Stimulated activated CD4-positive, alpha-beta T cell treated with anti-CD3 and anti-CD28 coated beads, Interleukin-12 subunit alpha, Interleukin-12 subunit beta, amount 100 ng/mL, for 48 hours (primary cell): ENCODE measurements at regions not wholly inside any gene's neighbourhood (a gene's known extent, or its start where the extent isn't known, plus 50 kb on each side); places are given as distances from the start of the nearest gene placed in this dataset.
A peak's percentile ranks its signal among the peaks of the same experiment; 100 is the strongest.

Experiments used
- DNase-seq, 3 donors: peaks; one replicate each; pipeline ENCODE4 v3.0.0-alpha.2; 2020; ENCODE audit warnings: low read depth in 2 of 3, low spot score in 1 of 3

DNA sequence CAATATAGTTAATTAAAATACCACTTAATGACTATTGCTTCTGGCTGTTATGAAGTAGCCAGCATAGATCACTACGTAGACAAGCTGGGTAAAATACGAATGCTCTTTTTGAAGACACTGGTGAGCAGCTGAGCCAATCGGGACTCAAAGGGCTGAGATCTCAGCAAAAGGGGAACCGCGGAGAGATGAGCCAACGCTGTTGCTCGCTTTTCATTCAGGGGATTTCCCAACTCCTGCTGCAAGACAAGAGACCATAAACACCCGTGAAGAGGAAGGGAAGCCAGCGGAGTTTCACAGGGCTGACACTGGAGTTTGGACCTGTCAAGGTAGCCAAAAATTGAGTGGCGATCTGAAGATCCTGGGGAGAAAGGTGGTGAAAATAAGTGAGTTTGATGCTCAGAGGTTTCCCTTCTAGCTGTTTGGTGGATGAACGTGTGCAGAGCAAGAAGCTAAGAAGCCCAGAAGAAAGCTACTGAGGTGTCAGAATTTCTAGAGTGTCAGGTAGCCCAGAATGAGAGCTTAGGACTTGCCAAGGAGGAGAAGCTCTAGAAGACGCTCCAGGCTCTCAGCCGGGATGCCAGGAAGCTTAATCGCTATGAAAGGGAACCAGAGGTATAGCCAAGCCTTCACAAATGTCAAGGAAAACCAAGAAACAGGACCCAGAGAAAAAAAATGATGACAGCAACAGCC lies 79.6 kb upstream of the RNU6ATAC start:
- DNase-seq = peak in 1 of 3 donors; percentile 4

DNA sequence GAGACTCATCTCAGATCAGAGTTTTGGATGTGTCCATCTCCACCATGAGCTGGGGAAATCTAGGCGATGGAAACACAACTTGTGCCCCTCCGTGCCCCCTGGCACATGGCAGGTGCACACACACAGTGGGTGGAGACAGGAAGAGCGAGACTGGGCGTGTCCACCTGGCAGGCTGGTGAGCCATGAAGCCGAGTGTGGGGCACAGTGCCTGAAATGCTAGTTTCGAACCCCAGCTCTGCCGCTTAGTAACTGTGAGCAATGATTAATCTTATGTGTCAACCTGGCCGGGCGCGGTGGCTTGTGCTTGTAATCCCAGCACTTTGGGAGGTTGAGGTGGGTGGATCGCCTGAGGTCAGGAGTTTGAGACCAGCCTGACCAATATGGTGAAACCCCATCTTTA lies 80.8 kb upstream of the RNU6ATAC start:
- DNase-seq = no peak

DNA sequence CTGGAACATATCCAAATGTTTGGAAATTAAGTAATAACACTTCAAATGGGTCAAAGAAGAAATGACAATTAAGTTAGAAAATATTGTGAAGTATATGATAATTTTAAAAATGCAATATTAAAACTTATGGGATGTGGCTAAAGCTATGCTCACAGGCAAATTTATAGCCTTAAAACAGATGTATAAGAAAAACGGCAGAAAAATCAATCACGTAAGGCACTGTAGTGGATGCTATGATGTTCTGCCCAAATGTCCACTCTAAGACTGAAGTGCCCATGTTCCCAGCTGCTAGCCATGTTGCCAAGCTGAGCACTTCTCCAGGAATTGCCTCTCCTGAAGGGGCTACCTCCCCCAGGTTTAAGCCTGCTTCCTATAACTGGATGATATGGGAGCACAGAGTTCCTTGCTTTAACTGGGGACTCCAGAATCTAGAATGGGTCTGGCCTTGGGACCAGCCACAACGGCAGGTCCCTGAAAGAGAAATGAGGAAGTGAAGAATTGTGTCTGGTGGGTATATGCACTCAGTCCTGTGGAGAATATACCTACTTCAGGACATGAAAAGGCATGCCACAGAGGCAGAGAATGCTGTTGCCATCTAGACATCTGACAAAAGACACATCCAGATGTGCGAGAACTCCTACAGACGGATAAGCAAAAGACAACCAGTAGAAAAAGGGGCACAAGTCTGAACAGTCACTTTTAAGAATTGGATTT lies 78.2 kb upstream of the RXRA start:
- no peak for DNase-seq

DNA sequence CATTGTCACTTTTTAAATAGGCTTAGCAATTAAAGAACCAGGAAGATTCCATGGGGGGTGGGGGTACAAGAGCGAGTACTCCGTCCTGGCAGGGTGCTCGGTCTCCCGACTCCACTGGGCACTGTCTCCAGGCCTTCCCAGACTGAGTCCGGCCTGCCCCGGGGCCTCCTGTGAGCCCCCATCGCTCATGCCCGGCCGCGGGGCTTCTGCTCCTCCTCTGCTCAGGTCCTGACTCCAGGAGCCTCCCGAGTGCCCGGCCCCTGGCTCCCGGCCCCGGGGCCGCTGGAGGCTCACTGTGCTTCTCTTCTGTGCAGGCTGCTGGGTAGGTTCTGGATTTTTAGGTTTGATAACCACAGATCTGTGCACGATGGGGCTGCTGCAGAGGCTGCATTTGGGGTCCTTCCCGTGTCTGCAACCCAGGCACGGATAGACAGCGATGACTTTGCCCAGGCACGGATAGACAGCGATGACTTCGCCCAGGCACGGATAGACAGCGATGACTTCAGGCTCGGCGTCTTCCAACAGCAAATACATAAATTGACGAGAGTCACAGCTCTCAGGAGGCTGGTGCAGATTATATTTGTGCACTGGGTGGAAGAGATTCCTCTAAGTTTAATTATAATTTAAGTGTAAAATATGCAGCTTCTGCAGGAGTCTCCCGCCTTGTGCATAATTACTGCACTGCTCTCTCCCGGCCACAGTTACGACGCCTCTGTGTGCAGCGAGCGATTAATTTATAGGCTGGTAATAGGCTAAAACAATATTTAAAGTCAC lies 74.8 kb upstream of the RXRA start:
- no peak for DNase-seq

DNA sequence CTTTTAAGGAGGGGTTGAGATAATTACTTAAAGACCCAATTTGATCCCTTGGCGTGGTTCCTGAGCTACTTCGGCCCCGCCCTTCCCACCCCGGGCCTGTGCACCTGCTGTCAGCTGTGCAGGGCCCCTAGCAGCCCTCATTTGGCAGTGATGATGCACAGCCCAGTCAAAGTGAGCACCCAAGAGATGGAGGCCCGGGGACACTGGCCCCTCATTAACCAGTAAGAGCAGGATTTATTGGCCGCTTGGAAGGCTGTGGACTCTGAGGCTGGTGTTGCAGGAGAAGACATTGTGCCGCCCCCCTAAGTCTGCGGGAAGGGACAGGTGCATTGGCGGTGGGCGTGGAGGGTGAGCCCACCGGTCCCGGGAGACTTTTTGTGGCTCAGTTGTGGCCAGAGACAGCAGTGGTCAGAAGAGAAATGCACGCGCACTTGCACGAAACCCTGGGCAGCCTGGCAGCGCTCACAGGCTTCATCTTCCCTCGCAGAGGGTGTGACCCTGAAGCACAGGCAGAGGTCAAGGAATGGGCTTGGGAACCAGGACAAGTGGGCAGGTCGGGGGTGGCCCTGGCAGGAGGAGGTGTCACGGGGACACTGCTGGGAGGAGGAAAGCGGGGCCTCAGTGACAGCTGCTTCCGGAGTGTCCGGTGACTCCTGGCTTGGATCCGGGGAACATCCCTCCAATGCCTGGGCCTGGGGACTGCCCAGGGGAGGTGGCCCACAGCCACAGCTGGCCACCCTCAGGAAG lies 74.0 kb upstream of the RXRA start:
- no peak for DNase-seq

DNA sequence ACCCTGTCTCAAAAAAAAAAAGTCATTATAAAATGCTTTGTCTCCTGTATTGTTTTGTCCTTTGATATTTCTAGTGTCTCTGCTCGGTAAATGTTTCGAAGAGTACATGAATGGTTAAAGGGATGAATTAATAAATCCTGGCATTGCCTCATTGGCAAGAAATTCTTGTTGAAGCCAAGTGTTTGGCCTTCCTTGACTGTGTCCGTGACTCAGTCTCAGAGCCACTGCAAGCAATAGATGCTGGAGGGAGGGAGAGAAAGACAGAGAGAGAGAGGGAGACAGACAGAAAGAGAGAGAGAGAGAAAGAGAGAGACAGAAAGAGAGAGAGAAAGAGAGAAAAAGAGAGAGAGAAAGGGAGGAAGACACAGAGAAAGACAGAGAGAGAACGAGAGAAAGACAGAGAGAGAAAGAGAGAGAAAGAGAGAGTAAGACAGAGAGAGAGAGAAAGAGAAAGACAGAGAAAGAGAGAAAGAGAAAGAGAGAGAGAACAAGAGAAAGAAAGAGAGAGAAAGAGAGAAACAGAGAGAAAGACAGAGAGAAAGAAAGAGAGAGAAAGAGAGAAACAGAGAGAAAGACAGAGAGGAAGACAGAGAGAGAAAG lies 72.5 kb upstream of the RXRA start:
- DNase-seq = no peak

DNA sequence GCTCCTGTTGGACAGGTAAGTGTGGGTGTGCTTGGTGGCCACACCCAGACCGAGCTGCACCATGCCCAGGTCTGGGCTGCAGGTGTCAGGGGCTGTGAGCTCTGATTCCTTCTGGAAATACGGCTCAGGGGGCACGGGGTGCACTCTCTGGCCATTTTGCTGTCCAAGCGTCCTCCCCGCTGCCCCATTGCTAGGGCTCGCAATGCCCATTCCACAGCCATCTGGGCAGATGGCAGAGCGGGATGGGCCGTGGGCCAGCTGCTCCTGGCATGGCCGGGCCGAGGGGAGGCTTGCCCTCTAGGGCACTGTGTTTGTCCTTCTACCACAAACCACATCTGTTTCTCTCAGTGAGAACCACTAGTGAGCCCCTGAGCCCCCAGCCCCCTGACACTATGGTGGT lies 67.9 kb upstream of the RXRA start:
- DNase-seq = no peak

DNA sequence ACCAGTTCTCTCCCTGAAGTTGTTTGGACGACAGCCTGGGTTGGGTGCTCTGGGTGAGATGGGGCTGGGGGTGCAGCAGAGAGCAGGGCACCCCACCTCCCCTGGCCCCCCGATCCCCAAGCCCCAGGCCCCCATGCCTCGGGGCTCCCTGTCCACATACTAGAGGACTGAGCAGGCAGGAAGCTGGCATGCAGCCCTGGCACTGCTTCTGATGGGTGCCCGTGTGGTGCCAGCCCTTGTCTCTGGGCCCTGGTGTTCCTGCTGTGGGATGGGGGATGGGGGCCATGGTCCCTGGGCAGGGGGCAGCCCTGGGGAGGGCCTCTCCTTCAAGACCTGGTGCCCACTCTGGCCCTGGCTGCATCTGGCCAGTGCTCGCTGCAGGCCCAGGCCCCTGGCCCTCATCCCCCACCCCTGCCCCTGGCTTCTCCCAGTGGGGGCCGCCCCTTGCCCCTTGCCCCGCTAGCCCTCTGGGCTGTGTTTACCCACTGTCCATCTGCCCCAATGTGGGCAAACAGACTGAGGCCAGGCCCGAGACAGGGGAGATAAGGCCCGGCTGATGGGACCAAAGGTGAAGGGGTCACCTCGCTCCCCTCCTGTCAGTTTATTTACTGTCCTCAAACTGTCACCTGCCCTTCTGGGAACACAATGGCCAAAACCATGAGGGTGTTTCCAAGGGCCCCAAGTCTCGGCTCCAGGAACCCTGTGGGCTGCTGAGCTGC lies 67.3 kb upstream of the RXRA start:
- DNase-seq = no peak

DNA sequence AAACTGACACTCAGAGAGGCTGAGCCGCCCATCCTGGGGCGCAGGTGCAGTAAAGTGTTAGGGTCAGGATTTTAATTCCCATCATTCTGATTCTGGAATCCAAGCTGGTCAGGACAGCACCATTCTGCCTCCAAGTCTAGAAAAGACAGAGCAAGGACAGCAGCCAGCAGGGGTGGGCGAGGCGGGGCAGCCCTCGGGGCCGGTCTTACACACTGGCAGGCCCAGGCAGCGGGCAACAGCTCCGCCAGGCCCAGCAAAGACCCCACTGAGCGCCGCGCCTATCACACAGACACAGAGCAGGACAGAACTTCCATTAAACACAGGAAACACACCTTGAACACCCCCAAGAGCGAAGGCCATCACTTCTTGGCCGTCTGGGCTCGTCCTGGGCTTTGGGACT lies 66.5 kb upstream of the RXRA start:
- no peak for DNase-seq

DNA sequence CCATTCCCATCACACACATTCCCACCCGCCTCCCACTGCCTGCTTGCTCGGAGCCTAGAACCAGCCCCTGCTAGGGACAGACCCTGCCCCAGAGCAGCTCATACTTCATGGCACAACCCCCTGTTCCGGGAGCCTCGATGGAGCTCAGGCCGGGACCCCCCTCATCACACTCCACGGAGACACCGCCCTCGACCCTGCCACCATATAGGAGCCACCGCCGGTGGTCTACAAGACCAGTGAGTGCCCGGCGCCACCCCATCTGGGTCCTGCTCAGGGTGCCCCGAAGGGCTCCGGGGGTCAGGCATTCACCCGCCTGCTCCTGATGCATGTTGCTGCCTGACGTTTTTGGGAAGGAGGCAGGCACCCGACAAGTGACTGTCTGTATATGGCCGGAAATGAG lies 65.5 kb upstream of the RXRA start:
- DNase-seq = no peak

DNA sequence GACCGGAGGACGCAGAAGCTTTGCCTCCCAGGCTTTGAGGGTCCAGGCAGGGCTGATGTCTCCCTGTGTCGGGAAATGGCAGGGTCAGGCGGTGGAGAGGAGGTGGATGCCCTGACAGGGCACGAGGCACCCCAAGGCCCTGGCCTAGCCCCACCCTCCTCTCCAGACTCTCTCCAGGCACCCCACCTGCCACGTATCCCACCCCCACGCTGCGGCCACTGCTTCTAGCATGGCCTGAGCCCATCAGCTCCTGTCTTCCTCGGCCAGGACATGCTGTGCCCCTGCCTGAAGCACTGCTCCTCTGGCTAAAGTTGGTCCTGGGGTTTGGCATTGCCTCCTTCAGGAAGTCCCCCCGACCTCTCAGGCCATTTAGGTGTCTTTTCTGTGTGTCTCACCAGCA lies 64.2 kb upstream of the RXRA start:
- no peak for DNase-seq

DNA sequence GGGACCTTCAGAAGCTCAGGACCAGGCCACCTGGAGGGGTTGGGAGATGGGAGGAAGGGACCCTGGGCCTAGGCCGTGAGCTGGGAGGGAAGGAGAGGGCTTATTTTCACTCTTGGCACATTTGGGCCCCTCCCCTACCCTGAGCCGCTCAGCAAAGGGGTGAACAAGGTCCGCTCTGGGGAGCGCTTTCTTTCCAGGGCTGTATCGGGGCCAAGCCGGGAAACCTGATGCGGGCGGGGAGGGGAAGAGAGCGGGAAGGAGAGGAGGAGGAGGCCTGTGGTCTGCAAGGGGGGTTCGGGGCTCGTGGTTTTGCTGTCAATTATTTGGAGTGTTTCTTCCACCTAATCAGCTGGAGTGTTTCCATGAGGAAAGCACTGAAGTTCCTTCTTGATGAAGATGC lies 62.7 kb upstream of the RXRA start:
- DNase-seq = no peak

DNA sequence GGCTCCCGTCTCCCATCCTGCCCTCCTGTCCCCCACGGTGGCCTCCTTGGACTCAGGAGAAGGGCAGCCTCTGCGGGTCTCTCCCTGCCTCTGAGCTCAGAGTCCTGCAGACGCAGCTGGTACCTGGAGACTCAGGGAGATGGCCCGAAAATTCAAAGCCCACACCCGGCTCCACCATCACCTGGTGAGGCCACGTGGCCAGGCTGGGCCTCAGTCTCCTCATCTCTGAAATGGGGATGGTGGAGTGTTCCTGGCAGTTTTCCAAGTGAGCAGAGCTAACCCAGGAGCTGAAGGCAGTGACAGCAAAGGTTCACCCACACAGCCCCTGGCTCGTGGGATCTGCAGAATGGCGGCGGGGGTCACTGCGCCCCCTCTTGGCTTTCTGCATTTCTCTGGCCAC lies 62.1 kb upstream of the RXRA start:
- DNase-seq = no peak

DNA sequence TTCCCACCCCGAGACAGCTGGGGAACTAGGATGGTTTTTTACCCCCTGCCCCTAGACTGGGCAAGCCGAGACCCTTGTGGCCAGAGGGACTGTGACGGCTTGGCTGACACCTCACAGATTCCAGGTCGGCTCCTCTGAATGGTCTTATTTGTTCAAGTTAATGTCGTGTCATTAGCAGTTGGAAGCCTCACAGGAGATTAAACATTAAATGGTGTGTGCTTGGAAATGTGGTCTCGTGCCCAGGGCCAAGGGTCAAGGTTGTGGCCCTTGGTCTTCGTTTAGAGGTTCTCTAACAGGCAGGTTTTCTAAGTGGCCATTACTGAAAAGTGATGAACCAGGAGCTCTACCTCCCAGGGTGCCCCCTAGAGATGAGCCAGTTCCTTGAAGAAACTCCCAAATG lies 61.2 kb upstream of the RXRA start:
- no peak for DNase-seq

DNA sequence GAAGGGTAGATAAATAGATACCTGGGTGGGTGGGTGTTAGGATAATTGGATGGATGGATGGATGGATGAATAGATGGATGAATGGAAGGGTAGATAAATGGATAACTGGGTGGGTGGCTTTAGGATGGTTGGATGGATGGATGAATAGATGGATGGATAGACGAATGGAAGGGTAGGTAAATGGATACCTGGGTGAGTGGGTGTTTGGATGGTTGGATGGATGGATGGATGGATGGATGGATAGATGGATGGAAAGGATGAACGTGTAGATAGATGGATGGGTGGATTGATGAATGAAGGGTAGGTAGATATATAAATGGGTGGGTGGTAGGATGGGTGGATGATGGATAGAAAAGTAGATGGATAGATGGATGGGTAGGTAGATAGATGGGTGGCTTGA lies 59.8 kb upstream of the RXRA start:
- DNase-seq = no peak

DNA sequence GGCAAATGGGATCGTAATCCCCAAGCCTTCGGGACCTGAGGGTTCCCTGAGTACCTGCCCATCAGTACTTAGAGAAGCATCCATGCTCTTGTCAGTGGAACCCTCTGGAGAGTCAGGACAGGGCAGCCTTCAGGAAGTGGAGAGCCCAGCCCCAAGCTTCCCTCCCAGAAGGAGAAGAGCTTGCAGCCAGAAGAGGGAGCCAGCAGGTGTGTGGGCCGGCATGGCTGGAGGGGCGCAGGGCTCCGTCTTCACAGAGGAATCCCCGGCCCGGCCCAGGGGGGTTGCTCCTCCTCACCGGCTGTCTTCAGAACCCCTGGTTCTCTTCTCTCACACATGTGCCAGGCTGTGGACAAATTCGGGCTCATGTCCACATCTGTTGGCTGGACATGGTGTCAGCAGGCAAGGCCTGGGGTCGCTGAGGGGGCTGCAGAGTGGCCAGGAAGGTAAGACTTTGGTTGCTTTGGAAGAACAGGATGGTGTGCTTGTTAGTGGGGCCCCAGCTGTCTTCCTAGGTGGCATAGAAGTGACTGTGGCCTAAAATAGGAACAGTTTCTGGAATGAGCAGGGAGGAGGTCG lies 58.9 kb upstream of the RXRA start:
- no peak for DNase-seq

DNA sequence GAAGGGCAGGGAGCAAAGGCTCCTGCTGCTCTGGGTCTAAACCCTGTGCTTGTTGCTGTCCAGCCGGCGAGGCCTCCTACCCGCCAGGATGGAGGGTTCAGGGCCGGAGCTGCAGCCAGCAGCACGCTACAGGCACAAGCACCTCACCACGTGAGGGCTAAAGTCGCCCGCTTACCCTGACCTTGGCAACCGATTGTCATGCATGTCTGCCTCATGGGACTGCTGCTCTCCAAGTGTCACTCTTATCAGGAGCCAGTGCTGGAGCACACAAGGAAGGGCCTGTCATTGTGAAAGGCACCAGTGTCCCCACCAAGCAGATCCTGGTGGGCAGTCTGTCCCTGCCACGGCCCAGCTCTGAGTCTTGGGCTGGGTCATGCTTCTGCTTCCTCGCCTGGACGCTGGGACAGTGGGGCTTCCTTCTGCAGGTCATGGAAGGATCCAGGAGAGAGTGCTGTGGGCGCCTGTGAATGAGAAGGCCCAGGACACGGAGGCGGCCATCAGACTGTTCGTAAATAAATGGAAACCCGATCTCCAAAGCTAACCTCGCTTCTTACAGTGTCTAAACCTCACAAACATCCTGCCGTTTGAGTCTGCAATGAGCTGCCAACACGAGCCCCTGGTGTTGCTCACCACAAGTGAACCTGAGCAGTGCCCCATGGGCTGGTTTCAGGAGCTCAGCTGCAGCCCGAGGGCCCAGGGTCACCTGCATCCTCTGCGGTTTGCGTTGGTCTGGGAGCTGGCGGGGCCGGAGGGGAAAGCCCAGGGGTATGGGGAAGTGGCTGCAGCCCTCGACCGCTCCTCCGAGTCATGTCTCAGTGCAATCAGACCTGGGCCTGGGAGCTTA lies 58.2 kb upstream of the RXRA start:
- no peak for DNase-seq

DNA sequence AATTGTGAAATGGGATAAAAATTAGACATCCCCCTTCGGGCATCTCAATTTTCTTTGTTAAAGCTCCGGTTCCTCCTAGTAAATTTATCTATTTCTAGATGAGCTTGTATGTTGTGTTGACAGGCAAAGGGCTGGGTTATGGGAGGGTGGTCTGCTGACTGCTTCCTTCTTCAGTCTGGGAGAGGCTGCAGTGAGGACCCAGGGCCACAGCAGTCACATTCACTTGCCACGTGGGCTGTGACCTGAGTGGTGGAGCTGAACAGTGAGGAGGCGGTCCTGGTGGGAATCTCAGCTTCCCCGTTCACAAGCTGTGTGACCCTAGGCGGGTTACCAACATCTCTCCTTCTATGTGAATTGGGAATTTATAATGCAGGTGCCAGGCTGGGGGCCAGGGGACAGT lies 57.5 kb upstream of the RXRA start:
- DNase-seq = no peak
